ENCODE measurements at regions not wholly inside any gene's neighbourhood (a gene's known extent, or its start where the extent isn't known, plus 50 kb on each side); places are given as distances from the start of the nearest gene placed in this dataset.

DNA sequence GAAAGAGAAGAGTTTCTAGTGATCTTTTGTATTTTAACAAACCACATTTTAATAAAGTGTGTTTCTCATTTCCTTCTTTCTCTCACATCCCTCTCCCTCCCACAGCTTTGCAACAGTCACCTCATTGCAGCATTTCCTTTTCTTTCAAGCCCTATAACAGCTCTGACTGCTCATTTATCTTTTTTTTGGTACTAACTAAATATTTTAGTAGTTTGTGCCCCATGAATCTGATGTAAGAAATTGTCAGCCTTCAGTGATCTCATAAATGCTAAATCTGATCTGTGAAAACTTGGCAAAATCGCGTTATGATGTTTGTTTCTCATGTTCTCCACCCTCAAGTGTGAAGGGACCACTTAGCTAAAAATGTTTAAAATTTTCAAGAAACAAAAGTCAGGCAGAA lies 258.5 kb upstream of the SLIT2 start:
- TF ChIP-seq, protein P1, sequence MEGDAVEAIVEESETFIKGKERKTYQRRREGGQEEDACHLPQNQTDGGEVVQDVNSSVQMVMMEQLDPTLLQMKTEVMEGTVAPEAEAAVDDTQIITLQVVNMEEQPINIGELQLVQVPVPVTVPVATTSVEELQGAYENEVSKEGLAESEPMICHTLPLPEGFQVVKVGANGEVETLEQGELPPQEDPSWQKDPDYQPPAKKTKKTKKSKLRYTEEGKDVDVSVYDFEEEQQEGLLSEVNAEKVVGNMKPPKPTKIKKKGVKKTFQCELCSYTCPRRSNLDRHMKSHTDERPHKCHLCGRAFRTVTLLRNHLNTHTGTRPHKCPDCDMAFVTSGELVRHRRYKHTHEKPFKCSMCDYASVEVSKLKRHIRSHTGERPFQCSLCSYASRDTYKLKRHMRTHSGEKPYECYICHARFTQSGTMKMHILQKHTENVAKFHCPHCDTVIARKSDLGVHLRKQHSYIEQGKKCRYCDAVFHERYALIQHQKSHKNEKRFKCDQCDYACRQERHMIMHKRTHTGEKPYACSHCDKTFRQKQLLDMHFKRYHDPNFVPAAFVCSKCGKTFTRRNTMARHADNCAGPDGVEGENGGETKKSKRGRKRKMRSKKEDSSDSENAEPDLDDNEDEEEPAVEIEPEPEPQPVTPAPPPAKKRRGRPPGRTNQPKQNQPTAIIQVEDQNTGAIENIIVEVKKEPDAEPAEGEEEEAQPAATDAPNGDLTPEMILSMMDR (conservative IDR thresholded peaks at IDR 0.05; ENCODE audit: low read depth, low read length): no peak
- TF ChIP-seq EZH2 (IDR thresholded peaks at IDR 0.05; ENCODE audit: borderline replicate concordance, low read depth, low read length, poor library complexity, severe bottlenecking): no peak
